Endothelial cell of umbilical vein (primary cell): ENCODE measurements at regions not wholly inside any gene's neighbourhood (a gene's known extent, or its start where the extent isn't known, plus 50 kb on each side); places are given as distances from the start of the nearest gene placed in this dataset.

ENCODE experiments used
- BruUV-seq: library from RNA; stranded (reverse); fragments of 400-500 nt; replicated peaks from 2 replicates; lab custom pipeline; 2021; lab: Mats Ljungman, UMichigan
- CTCF ChIA-PET: fragments of 300-600, 350-600 bp; sonication (Branson Sonifier 250); formaldehyde crosslinking; loops from one replicate; lab custom pipeline; 2021; ENCODE audit warnings: antibody characterized with exemption, inconsistent platforms; lab: Charles Lee
- POLR2A ChIA-PET: fragments of 300-600, 350-600 bp; sonication (Branson Sonifier 250); formaldehyde crosslinking; loops from one replicate; lab custom pipeline; 2021; ENCODE audit warnings: antibody characterized with exemption, inconsistent platforms; lab: Charles Lee
- DNase-seq: peaks from one replicate; pipeline ENCODE4 v3.0.0-alpha.2; 2011; ENCODE audit warnings: low read depth, low spot score
- FAIRE-seq: peaks from 2 replicates; lab custom pipeline; 2011; peaks lifted over from hg19 to GRCh38; lab: Jason Lieb, UNC
- H2AFZ ChIP-seq: 2 replicates; pipeline ENCODE4 v1.6.0; 2012; ENCODE audit warnings: low read depth, low read length, control low read depth, inconsistent platforms
- H3K27ac ChIP-seq: 2 replicates; pipeline ENCODE4 v1.5.1; 2011; ENCODE audit warnings: low read depth, mild to moderate bottlenecking, control low read depth, low read length, moderate library complexity; ENCODE audit not compliant: insufficient read depth
- H3K27me3 ChIP-seq, 2 experiments: 2 replicates each; pipeline versions ENCODE4 v1.6.0 to v1.6.1; 2011; ENCODE audit warnings: low read length in 2 of 2, mixed read lengths in 1 of 2; ENCODE audit not compliant: control insufficient read depth in 2 of 2, insufficient read depth in 2 of 2
- H3K36me3 ChIP-seq, 2 experiments: 2 replicates in 1 of 2; 3 replicates in 1 of 2; pipeline ENCODE4 v1.5.1; 2011; ENCODE audit warnings: low read length in 2 of 2, mild to moderate bottlenecking in 1 of 2, moderate library complexity in 1 of 2; ENCODE audit not compliant: control insufficient read depth in 2 of 2, insufficient read depth in 2 of 2; ENCODE audit errors: extremely low read depth in 1 of 2
- H3K4me1 ChIP-seq: 3 replicates; pipeline ENCODE4 v1.5.1; 2011; ENCODE audit warnings: mild to moderate bottlenecking, low read length; ENCODE audit not compliant: control insufficient read depth, insufficient read depth; ENCODE audit errors: extremely low read depth
- H3K4me2 ChIP-seq: 2 replicates; pipeline ENCODE4 v1.6.1; 2011; ENCODE audit warnings: low read length, control low read depth, mixed read lengths; ENCODE audit not compliant: insufficient read depth
- H3K4me3 ChIP-seq, 3 experiments: fragments of 200-600 bp in 1 of 3; sonication (generic), shearing (Covaris generic) in 1 of 3; replicated peaks in 1 of 3; 2 replicates each; pipeline ENCODE4 v1.5.1; 2011 to 2016; ENCODE audit warnings: control low read depth in 3 of 3, low read length in 3 of 3, mild to moderate bottlenecking in 2 of 3, inconsistent platforms in 1 of 3, low read depth in 1 of 3, moderate library complexity in 1 of 3; ENCODE audit not compliant: insufficient read depth in 1 of 3
- H3K79me2 ChIP-seq: 2 replicates; pipeline ENCODE4 v1.6.0; 2012; ENCODE audit warnings: low read length, inconsistent platforms; ENCODE audit not compliant: control insufficient read depth, insufficient read depth
- H3K9ac ChIP-seq: replicated peaks from 2 replicates; pipeline ENCODE3; 2011; ENCODE audit warnings: low read length, control low read depth; ENCODE audit not compliant: insufficient read depth; ENCODE audit errors: extremely low read depth
- H3K9me1 ChIP-seq: replicated peaks from 3 replicates; pipeline ENCODE4 v1.6.0; 2011; ENCODE audit warnings: mild to moderate bottlenecking, low read length; ENCODE audit not compliant: control insufficient read depth, insufficient read depth; ENCODE audit errors: extremely low read depth
- H3K9me3 ChIP-seq: replicated peaks from 2 replicates; pipeline ENCODE4 v1.5.1; 2012; ENCODE audit warnings: low read length, inconsistent platforms; ENCODE audit not compliant: control insufficient read depth, insufficient read depth
- H4K20me1 ChIP-seq: replicated peaks from 2 replicates; pipeline ENCODE3; 2011; ENCODE audit warnings: mild to moderate bottlenecking, low read length; ENCODE audit not compliant: control insufficient read depth, insufficient read depth; ENCODE audit errors: extremely low read depth
- EZH2 ChIP-seq: IDR thresholded peaks from 2 replicates; pipeline ENCODE4 v1.6.1; 2012; ENCODE audit warnings: borderline replicate concordance, low read depth, mild to moderate bottlenecking, moderate library complexity, low read length, inconsistent platforms; ENCODE audit not compliant: severe bottlenecking
- FOS ChIP-seq: IDR thresholded peaks from 2 replicates; pipeline ENCODE4 v1.6.1; 2011; ENCODE audit warnings: mild to moderate bottlenecking, low read length, moderate library complexity, borderline replicate concordance; ENCODE audit not compliant: insufficient read depth
- GATA2 ChIP-seq: IDR thresholded peaks from 2 replicates; pipeline ENCODE4 v1.7.0; 2011; ENCODE audit warnings: low read depth, mild to moderate bottlenecking, moderate library complexity, mixed read lengths, low read length; ENCODE audit not compliant: insufficient read length, insufficient read depth
- JUN ChIP-seq: IDR thresholded peaks from 2 replicates; pipeline ENCODE4 v1.6.1; 2011; ENCODE audit warnings: borderline replicate concordance, low read depth; ENCODE audit not compliant: insufficient read length, insufficient read depth
- MYC ChIP-seq: IDR thresholded peaks from one replicate; pipeline ENCODE4 v1.6.1; 2011; ENCODE audit warnings: mild to moderate bottlenecking, low read depth, low read length
- POLR2A ChIP-seq: IDR thresholded peaks from 2 replicates; pipeline ENCODE4 v1.6.1; 2012; ENCODE audit warnings: low read depth, mild to moderate bottlenecking, control low read depth, low read length
- POLR2AphosphoS5 ChIP-seq: IDR thresholded peaks from 2 replicates; pipeline ENCODE4 v1.6.1; 2012; ENCODE audit warnings: low read depth, mild to moderate bottlenecking, control low read depth, low read length, moderate library complexity; ENCODE audit not compliant: insufficient read depth
- dilution Hi-C: fragments of 300-500 bp; cut with MboI; formaldehyde crosslinking; loops from one replicate; pipeline ENCODE4 v1.15.0; 2019; ENCODE audit warnings: low sequenced_read_pairs; ENCODE audit not compliant: extremely low pct_ligation_motif_present
- intact Hi-C: fragments of 100-400 bp; cut with micrococcal nuclease; formaldehyde crosslinking; loops from one replicate; pipeline ENCODE4 v1.10.0; 2022
- TF ChIP-seq, protein P1 (sequence below): IDR thresholded peaks from 2 replicates; pipeline ENCODE4 v1.6.1; 2011; ENCODE audit not compliant: insufficient read depth, insufficient read length
- TF ChIP-seq, protein P2 (sequence below), 2 donors: IDR thresholded peaks; 1 replicate in 1 of 2; 2 replicates in 1 of 2; pipeline ENCODE4 v1.5.1; 2011; ENCODE audit warnings: low read length in 2 of 2, mild to moderate bottlenecking in 2 of 2, moderate library complexity in 2 of 2, control low read depth in 1 of 2, inconsistent platforms in 1 of 2, low read depth in 1 of 2; ENCODE audit not compliant: insufficient read depth in 1 of 2; ENCODE audit errors: extremely low read depth in 1 of 2

DNA sequence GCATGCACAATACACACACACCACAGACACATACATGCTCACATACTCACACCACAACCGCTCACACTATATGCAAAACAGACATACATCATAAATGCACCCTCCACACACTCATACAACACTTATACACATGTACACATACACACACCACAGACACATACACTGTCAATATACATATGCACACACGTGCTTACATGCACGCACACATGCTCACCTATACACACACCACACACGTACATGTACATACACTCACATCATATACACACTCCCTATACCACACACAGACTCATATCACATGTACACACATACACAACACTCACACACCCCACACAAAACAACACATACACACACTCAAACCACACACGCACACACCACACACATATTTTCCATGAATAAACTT is 885.3 kb downstream of the TBC1D22A start:
- Histone ChIP-seq H3K4me1 (no peaks in the 10 kb centered on the region), H2AFZ (no peak overlapping the region), H3K27ac (no peak overlapping the region), H3K9me1 (no peaks in the 10 kb centered on the region), H3K4me2 (no peak overlapping the region), H3K79me2 (no peaks in the 10 kb centered on the region), H3K27me3 (no peaks in the 10 kb centered on the region), H3K4me3 (no peak overlapping the region), H3K9ac (no peak overlapping the region), H4K20me1 (no peaks in the 10 kb centered on the region), H3K9me3 (peaks cover 2% of the 10 kb centered on the region), H3K36me3 (no peaks in the 10 kb centered on the region)
- DNase-seq (no peak), FAIRE-seq (no peak)
- intact Hi-C loops: no loop called here
- BruUV-seq: no TSS peak
- CTCF ChIA-PET: no interaction called here
- POLR2A ChIA-PET: no interaction called here
- TF ChIP-seq POLR2A: no peak
- TF ChIP-seq, protein P1, sequence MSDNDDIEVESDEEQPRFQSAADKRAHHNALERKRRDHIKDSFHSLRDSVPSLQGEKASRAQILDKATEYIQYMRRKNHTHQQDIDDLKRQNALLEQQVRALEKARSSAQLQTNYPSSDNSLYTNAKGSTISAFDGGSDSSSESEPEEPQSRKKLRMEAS: no peak
- no peak for TF ChIP-seq EZH2
- no peak for TF ChIP-seq JUN
- no peak for TF ChIP-seq GATA2
- TF ChIP-seq, protein P2, sequence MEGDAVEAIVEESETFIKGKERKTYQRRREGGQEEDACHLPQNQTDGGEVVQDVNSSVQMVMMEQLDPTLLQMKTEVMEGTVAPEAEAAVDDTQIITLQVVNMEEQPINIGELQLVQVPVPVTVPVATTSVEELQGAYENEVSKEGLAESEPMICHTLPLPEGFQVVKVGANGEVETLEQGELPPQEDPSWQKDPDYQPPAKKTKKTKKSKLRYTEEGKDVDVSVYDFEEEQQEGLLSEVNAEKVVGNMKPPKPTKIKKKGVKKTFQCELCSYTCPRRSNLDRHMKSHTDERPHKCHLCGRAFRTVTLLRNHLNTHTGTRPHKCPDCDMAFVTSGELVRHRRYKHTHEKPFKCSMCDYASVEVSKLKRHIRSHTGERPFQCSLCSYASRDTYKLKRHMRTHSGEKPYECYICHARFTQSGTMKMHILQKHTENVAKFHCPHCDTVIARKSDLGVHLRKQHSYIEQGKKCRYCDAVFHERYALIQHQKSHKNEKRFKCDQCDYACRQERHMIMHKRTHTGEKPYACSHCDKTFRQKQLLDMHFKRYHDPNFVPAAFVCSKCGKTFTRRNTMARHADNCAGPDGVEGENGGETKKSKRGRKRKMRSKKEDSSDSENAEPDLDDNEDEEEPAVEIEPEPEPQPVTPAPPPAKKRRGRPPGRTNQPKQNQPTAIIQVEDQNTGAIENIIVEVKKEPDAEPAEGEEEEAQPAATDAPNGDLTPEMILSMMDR (IDR thresholded peaks at IDR 0.05; ENCODE audit: extremely low read depth in 1 of 2, insufficient read depth in 1 of 2, low read depth in 1 of 2, low read length in 2 of 2): no peak
- TF ChIP-seq MYC: no peak
- no peak for TF ChIP-seq POLR2AphosphoS5
- no peak for TF ChIP-seq FOS
- dilution Hi-C loops: no loop called here
